Naive B cell (primary cell): ENCODE measurements at regions not wholly inside any gene's neighbourhood (a gene's known extent, or its start where the extent isn't known, plus 50 kb on each side); places are given as distances from the start of the nearest gene placed in this dataset.

ENCODE experiments used
- ATAC-seq, 2 donors: fragments of 150-1000 bp; cut with Tn5 transposase; 2 replicates each; pipeline ENCODE4 v1.10.0; 2021; ENCODE audit warnings: low read depth in 2 of 2, mild to moderate bottlenecking in 2 of 2, moderate library complexity in 2 of 2
- DNase-seq: peaks from one replicate; pipeline ENCODE4 v3.0.0; 2022
- H3K27ac Mint-ChIP-seq, 6 donors: one replicate each; pipeline ENCODE4 v1.8.0; 2020 to 2022; ENCODE audit warnings: mild to moderate bottlenecking in 6 of 6, mixed read lengths in 6 of 6, moderate library complexity in 5 of 6, inconsistent platforms in 2 of 6
- H3K27me3 Mint-ChIP-seq, 3 donors: one replicate each; pipeline ENCODE4 v1.8.0; 2021 to 2022; ENCODE audit warnings: mixed read lengths in 3 of 3, mild to moderate bottlenecking in 1 of 3
- H3K36me3 Mint-ChIP-seq, 2 donors: one replicate each; pipeline ENCODE4 v1.8.0; 2020 to 2022; ENCODE audit warnings: mixed read lengths in 2 of 2, inconsistent platforms in 1 of 2, mild to moderate bottlenecking in 1 of 2
- H3K4me1 Mint-ChIP-seq, 3 donors: one replicate each; pipeline ENCODE4 v1.8.0; 2020 to 2022; ENCODE audit warnings: mixed read lengths in 3 of 3, inconsistent platforms in 1 of 3, mild to moderate bottlenecking in 1 of 3, moderate library complexity in 1 of 3
- H3K4me3 Mint-ChIP-seq, 8 donors: one replicate each; pipeline ENCODE4 v1.8.0; 2020 to 2022; ENCODE audit warnings: mild to moderate bottlenecking in 8 of 8, mixed read lengths in 8 of 8, moderate library complexity in 8 of 8, inconsistent platforms in 2 of 8
- H3K9me3 Mint-ChIP-seq, 7 donors: one replicate each; pipeline ENCODE4 v1.8.0; 2020 to 2022; ENCODE audit warnings: mixed read lengths in 7 of 7, mild to moderate bottlenecking in 5 of 7, inconsistent platforms in 2 of 7, moderate library complexity in 1 of 7

GRCh38 chr18:47574966-47575365 lies 323.5 kb upstream of the SKOR2 start:
- no peak overlapping the region for H3K27ac Mint-ChIP-seq
- H3K9me3 Mint-ChIP-seq = peaks cover 0 to 1% (median 0%) of the 10 kb centered on the region in 7 donors
- ATAC-seq (no peak), DNase-seq (no peak)
- H3K27me3 Mint-ChIP-seq = peaks cover 32 to 41% (median 34%) of the 10 kb centered on the region in 3 donors
- no peak overlapping the region for H3K4me3 Mint-ChIP-seq
- H3K4me1 Mint-ChIP-seq = no peaks in the 10 kb centered on the region
- no peaks in the 10 kb centered on the region for H3K36me3 Mint-ChIP-seq

- H3K9me3 Mint-ChIP-seq = no peaks in the 10 kb centered on the region
- H3K4me3 Mint-ChIP-seq = no peak overlapping the region
- no peak for ATAC-seq
- H3K27me3 Mint-ChIP-seq = peaks cover 27 to 45% (median 33%) of the 10 kb centered on the region in 3 donors
- no peaks in the 10 kb centered on the region for H3K4me1 Mint-ChIP-seq
- H3K36me3 Mint-ChIP-seq = no peaks in the 10 kb centered on the region
- no peak for DNase-seq
- no peak overlapping the region for H3K27ac Mint-ChIP-seq
Observed at GRCh38 chr18:47571957-47572356, 320.5 kb upstream of the SKOR2 start.

- DNase-seq (no peak), ATAC-seq (no peak)
- Mint-ChIP-seq H3K4me1 (no peaks in the 10 kb centered on the region), H3K27me3 (peaks cover 23 to 32% (median 28%) of the 10 kb centered on the region in 3 donors), H3K4me3 (no peak overlapping the region), H3K27ac (no peak overlapping the region), H3K9me3 (peaks cover 0 to 9% (median 4%) of the 10 kb centered on the region in 7 donors), H3K36me3 (no peaks in the 10 kb centered on the region)
Observed at GRCh38 chr18:47566809-47567208, 315.3 kb upstream of the SKOR2 start.

GRCh38 chr18:47560723-47561715 lies 309.6 kb upstream of the SKOR2 start:
- Mint-ChIP-seq H3K4me1 (peaks cover 0 to 5% (median 0%) of the 10 kb centered on the region in 3 donors), H3K9me3 (peaks cover 0 to 7% (median 3%) of the 10 kb centered on the region in 7 donors), H3K27me3 (peaks cover 20 to 59% (median 57%) of the 10 kb centered on the region in 3 donors), H3K4me3 (no peak overlapping the region), H3K36me3 (no peaks in the 10 kb centered on the region), H3K27ac (no peak overlapping the region)
- no peak for DNase-seq
- no peak for ATAC-seq

GRCh38 chr18:47558110-47558750 lies 306.8 kb upstream of the SKOR2 start:
- no peak for DNase-seq
- no peak for ATAC-seq
- peaks cover 10 to 66% (median 65%) of the 10 kb centered on the region in 3 donors for H3K27me3 Mint-ChIP-seq
- H3K27ac Mint-ChIP-seq = no peak overlapping the region
- H3K36me3 Mint-ChIP-seq = no peaks in the 10 kb centered on the region
- H3K4me3 Mint-ChIP-seq = no peak overlapping the region
- peaks cover 0 to 5% (median 0%) of the 10 kb centered on the region in 3 donors for H3K4me1 Mint-ChIP-seq
- peaks cover 0 to 2% (median 0%) of the 10 kb centered on the region in 7 donors for H3K9me3 Mint-ChIP-seq

GRCh38 chr18:47557160-47557559 lies 305.7 kb upstream of the SKOR2 start:
- H3K9me3 Mint-ChIP-seq = peaks cover 0 to 2% (median 0%) of the 10 kb centered on the region in 7 donors
- no peak for ATAC-seq
- H3K36me3 Mint-ChIP-seq = no peaks in the 10 kb centered on the region
- no peak overlapping the region for H3K27ac Mint-ChIP-seq
- no peak overlapping the region for H3K4me3 Mint-ChIP-seq
- DNase-seq = no peak
- H3K4me1 Mint-ChIP-seq = peaks cover 0 to 5% (median 0%) of the 10 kb centered on the region in 3 donors
- peaks cover 5 to 60% (median 60%) of the 10 kb centered on the region in 3 donors for H3K27me3 Mint-ChIP-seq

GRCh38 chr18:47552783-47553182 lies 301.3 kb upstream of the SKOR2 start:
- Mint-ChIP-seq H3K4me3 (no peak overlapping the region), H3K36me3 (no peaks in the 10 kb centered on the region), H3K9me3 (peaks cover 0 to 2% (median 0%) of the 10 kb centered on the region in 7 donors), H3K4me1 (peaks cover 0 to under 1% (median 0%) of the 10 kb centered on the region in 3 donors), H3K27me3 (peaks cover 12 to 25% (median 19%) of the 10 kb centered on the region in 3 donors), H3K27ac (no peak overlapping the region)
- no peak for DNase-seq
- ATAC-seq = no peak

- DNase-seq = no peak
- Mint-ChIP-seq H3K27me3 (peaks cover 12 to 21% (median 17%) of the 10 kb centered on the region in 3 donors), H3K27ac (no peak overlapping the region), H3K4me1 (no peaks in the 10 kb centered on the region), H3K36me3 (no peaks in the 10 kb centered on the region), H3K4me3 (no peak overlapping the region), H3K9me3 (peaks cover 0 to 2% (median 0%) of the 10 kb centered on the region in 7 donors)
- ATAC-seq = no peak
Observed at GRCh38 chr18:47550611-47551010, 299.2 kb upstream of the SKOR2 start.

- H3K36me3 Mint-ChIP-seq = no peaks in the 10 kb centered on the region
Observed at GRCh38 chr18:47549021-47549540, 297.6 kb upstream of the SKOR2 start.

GRCh38 chr18:47547539-47548202 lies 296.2 kb upstream of the SKOR2 start:
- Mint-ChIP-seq H3K36me3 (no peaks in the 10 kb centered on the region), H3K4me1 (no peaks in the 10 kb centered on the region), H3K4me3 (no peak overlapping the region), H3K9me3 (no peaks in the 10 kb centered on the region), H3K27me3 (peaks cover 23 to 25% (median 25%) of the 10 kb centered on the region in 3 donors), H3K27ac (no peak overlapping the region)
- ATAC-seq (no peak), DNase-seq (no peak)

More at GRCh38 chr18:47549021-47549540, 297.6 kb upstream of the SKOR2 start:
- Mint-ChIP-seq H3K4me1 (no peaks in the 10 kb centered on the region), H3K9me3 (no peaks in the 10 kb centered on the region), H3K4me3 (no peak overlapping the region), H3K27me3 (peaks cover 21 to 25% (median 23%) of the 10 kb centered on the region in 3 donors), H3K27ac (no peak overlapping the region)
- ATAC-seq (no peak), DNase-seq (no peak)

GRCh38 chr18:47545613-47546012 lies 294.2 kb upstream of the SKOR2 start:
- Mint-ChIP-seq H3K4me1 (no peaks in the 10 kb centered on the region), H3K27me3 (peaks cover 23 to 37% (median 25%) of the 10 kb centered on the region in 3 donors), H3K9me3 (peaks cover 0 to 3% (median 0%) of the 10 kb centered on the region in 7 donors), H3K27ac (no peak overlapping the region), H3K4me3 (no peak overlapping the region), H3K36me3 (no peaks in the 10 kb centered on the region)
- no peak for DNase-seq
- ATAC-seq = no peak

- peaks cover 25 to 35% (median 25%) of the 10 kb centered on the region in 3 donors for H3K27me3 Mint-ChIP-seq
Observed at GRCh38 chr18:47543080-47543479, 291.6 kb upstream of the SKOR2 start.

GRCh38 chr18:47542551-47542950 lies 291.1 kb upstream of the SKOR2 start:
- Mint-ChIP-seq H3K36me3 (no peaks in the 10 kb centered on the region), H3K27ac (no peak overlapping the region), H3K4me3 (no peak overlapping the region), H3K27me3 (peaks cover 25 to 35% (median 25%) of the 10 kb centered on the region in 3 donors), H3K4me1 (no peaks in the 10 kb centered on the region), H3K9me3 (peaks cover 0 to 15% (median 6%) of the 10 kb centered on the region in 7 donors)
- ATAC-seq = no peak
- no peak for DNase-seq

More at GRCh38 chr18:47543080-47543479, 291.6 kb upstream of the SKOR2 start:
- Mint-ChIP-seq H3K4me1 (no peaks in the 10 kb centered on the region), H3K36me3 (no peaks in the 10 kb centered on the region), H3K27ac (no peak overlapping the region), H3K4me3 (no peak overlapping the region), H3K9me3 (peaks cover 0 to 15% (median 6%) of the 10 kb centered on the region in 7 donors)
- DNase-seq (no peak), ATAC-seq (no peak)
